ENCODE measurements at regions not wholly inside any gene's neighbourhood (a gene's known extent, or its start where the extent isn't known, plus 50 kb on each side); places are given as distances from the start of the nearest gene placed in this dataset.

- TF ChIP-seq EZH2 (IDR thresholded peaks at IDR 0.05; ENCODE audit: low read length, missing control alignments) (no peak), CTCF (conservative IDR thresholded peaks at IDR 0.05 in 1 of 2, IDR thresholded peaks at IDR 0.05 in 1 of 2; ENCODE audit: low read depth in 1 of 2, low read length in 2 of 2) (no peak)
- H3K9ac ChIP-seq (ENCODE audit: insufficient read depth, low read length), result no peak overlapping the region
- DNase-seq (ENCODE audit: low read depth in 2 of 2), result no peak
- H3K27ac ChIP-seq (ENCODE audit: insufficient read depth, low read length), result no peak overlapping the region
- H3K9me3 ChIP-seq (ENCODE audit: control insufficient read depth, insufficient read depth, low read depth, low read length), result no peaks in the 10 kb centered on the region
- H3K4me2 ChIP-seq (ENCODE audit: extremely low read depth, insufficient read depth, low read length), result no peak overlapping the region
- no peak overlapping the region for H3K4me3 ChIP-seq (replicated peaks in 1 of 4; ENCODE audit: control extremely low read depth in 1 of 4, insufficient read depth in 1 of 4, low read depth in 3 of 4, low read length in 4 of 4)
- no peaks in the 10 kb centered on the region for H3K27me3 ChIP-seq (ENCODE audit: control insufficient read depth, insufficient read depth, low read length)
- H3K36me3 ChIP-seq (ENCODE audit: control insufficient read depth, insufficient read depth, low read length), result no peaks in the 10 kb centered on the region
- H2AFZ ChIP-seq (ENCODE audit: low read length), result no peak overlapping the region
- no peaks in the 10 kb centered on the region for H3K79me2 ChIP-seq (ENCODE audit: control insufficient read depth, insufficient read depth, low read length)
- no peaks in the 10 kb centered on the region for H3K4me1 ChIP-seq (ENCODE audit: control insufficient read depth, extremely low read depth, insufficient read depth, low read length)
- no peaks in the 10 kb centered on the region for H4K20me1 ChIP-seq (ENCODE audit: control insufficient read depth, extremely low read depth, insufficient read depth, low read length)
These were observed 74.6 kb upstream of the ADPGK start for GRCh38 chr15:72858205-72858604.

GRCh38 chr15:72857331-72858063 lies 73.9 kb upstream of the ADPGK start:
- H2AFZ ChIP-seq (ENCODE audit: low read length), result no peak overlapping the region
- no peak overlapping the region for H3K9ac ChIP-seq (ENCODE audit: insufficient read depth, low read length)
- TF ChIP-seq CTCF (conservative IDR thresholded peaks at IDR 0.05 in 1 of 2, IDR thresholded peaks at IDR 0.05 in 1 of 2; ENCODE audit: low read depth in 1 of 2, low read length in 2 of 2) (no peak), EZH2 (IDR thresholded peaks at IDR 0.05; ENCODE audit: low read length, missing control alignments) (no peak)
- no peak for DNase-seq (ENCODE audit: low read depth in 2 of 2)
- H3K4me1 ChIP-seq (ENCODE audit: control insufficient read depth, extremely low read depth, insufficient read depth, low read length), result no peaks in the 10 kb centered on the region
- H3K27me3 ChIP-seq (ENCODE audit: control insufficient read depth, insufficient read depth, low read length), result no peaks in the 10 kb centered on the region
- H4K20me1 ChIP-seq (ENCODE audit: control insufficient read depth, extremely low read depth, insufficient read depth, low read length), result no peaks in the 10 kb centered on the region
- H3K4me2 ChIP-seq (ENCODE audit: extremely low read depth, insufficient read depth, low read length), result no peak overlapping the region
- no peak overlapping the region for H3K27ac ChIP-seq (ENCODE audit: insufficient read depth, low read length)
- H3K9me3 ChIP-seq (ENCODE audit: control insufficient read depth, insufficient read depth, low read depth, low read length), result no peaks in the 10 kb centered on the region
- H3K79me2 ChIP-seq (ENCODE audit: control insufficient read depth, insufficient read depth, low read length), result no peaks in the 10 kb centered on the region
- H3K4me3 ChIP-seq (replicated peaks in 1 of 4; ENCODE audit: control extremely low read depth in 1 of 4, insufficient read depth in 1 of 4, low read depth in 3 of 4, low read length in 4 of 4), result no peak overlapping the region
- no peaks in the 10 kb centered on the region for H3K36me3 ChIP-seq (ENCODE audit: control insufficient read depth, insufficient read depth, low read length)

DNA sequence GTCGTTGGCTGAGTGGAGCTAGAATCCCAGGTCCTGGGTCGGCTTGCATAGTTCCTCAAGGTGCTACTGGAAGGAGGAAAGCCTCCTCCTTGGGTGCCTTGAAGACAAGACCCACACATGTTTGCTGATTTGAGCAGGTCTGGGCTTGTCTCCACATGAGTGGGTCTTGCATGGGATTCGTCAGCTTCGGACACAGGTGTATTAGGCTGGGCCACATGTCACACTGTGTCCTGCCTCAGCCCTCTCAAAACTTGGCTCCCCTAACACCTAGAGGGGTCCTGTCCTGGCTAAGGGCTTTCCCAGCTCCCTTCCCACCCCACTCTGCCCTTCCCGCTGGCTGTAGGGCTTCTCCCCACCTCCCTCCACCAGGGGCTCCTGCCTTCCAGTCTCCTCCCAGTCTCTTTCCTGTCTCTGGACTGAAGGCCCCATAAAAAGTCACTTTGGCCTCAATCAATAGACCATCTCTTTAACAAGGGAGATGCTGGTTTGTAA lies 73.0 kb upstream of the ADPGK start:
- no peaks in the 10 kb centered on the region for H3K9me3 ChIP-seq (ENCODE audit: control insufficient read depth, insufficient read depth, low read depth, low read length)
- TF ChIP-seq EZH2 (IDR thresholded peaks at IDR 0.05; ENCODE audit: low read length, missing control alignments) (no peak), CTCF (conservative IDR thresholded peaks at IDR 0.05 in 1 of 2, IDR thresholded peaks at IDR 0.05 in 1 of 2; ENCODE audit: low read depth in 1 of 2, low read length in 2 of 2) (no peak)
- H3K9ac ChIP-seq (ENCODE audit: insufficient read depth, low read length), result no peak overlapping the region
- no peaks in the 10 kb centered on the region for H4K20me1 ChIP-seq (ENCODE audit: control insufficient read depth, extremely low read depth, insufficient read depth, low read length)
- no peaks in the 10 kb centered on the region for H3K27me3 ChIP-seq (ENCODE audit: control insufficient read depth, insufficient read depth, low read length)
- H3K36me3 ChIP-seq (ENCODE audit: control insufficient read depth, insufficient read depth, low read length), result no peaks in the 10 kb centered on the region
- H3K79me2 ChIP-seq (ENCODE audit: control insufficient read depth, insufficient read depth, low read length), result no peaks in the 10 kb centered on the region
- no peak overlapping the region for H3K4me3 ChIP-seq (replicated peaks in 1 of 4; ENCODE audit: control extremely low read depth in 1 of 4, insufficient read depth in 1 of 4, low read depth in 3 of 4, low read length in 4 of 4)
- DNase-seq (ENCODE audit: low read depth in 2 of 2), result no peak
- no peaks in the 10 kb centered on the region for H3K4me1 ChIP-seq (ENCODE audit: control insufficient read depth, extremely low read depth, insufficient read depth, low read length)
- no peak overlapping the region for H3K4me2 ChIP-seq (ENCODE audit: extremely low read depth, insufficient read depth, low read length)
- no peak overlapping the region for H2AFZ ChIP-seq (ENCODE audit: low read length)
- H3K27ac ChIP-seq (ENCODE audit: insufficient read depth, low read length), result no peak overlapping the region
